GM18909 (cell line): ENCODE measurements at regions not wholly inside any gene's neighbourhood (a gene's known extent, or its start where the extent isn't known, plus 50 kb on each side); places are given as distances from the start of the nearest gene placed in this dataset.
"Not testable (repeated sequence)": the region's sequence is repeated elsewhere in the genome, so short reads cannot be mapped to it uniquely, and the experiment has no call there.

Experiments used
- ATAC-seq: cut with Tn5 transposase; IDR thresholded peaks from one replicate; pipeline ENCODE4 v1.9.1; 2021; ENCODE audit warnings: mild to moderate bottlenecking; ENCODE audit not compliant: unreplicated experiment, poor library complexity

- ATAC-seq = no peak
These were observed 151.3 kb downstream of the CYSLTR2 start for GRCh38 chr13:48804821-48805601.

- no peak for ATAC-seq
These were observed 152.8 kb downstream of the CYSLTR2 start for GRCh38 chr13:48806522-48806921.

- no peak for ATAC-seq
These were observed 155.0 kb downstream of the CYSLTR2 start for GRCh38 chr13:48808683-48809082.

- ATAC-seq = no peak
These were observed 156.3 kb downstream of the CYSLTR2 start for GRCh38 chr13:48810013-48810412.

- no peak for ATAC-seq
These were observed 159.8 kb downstream of the CYSLTR2 start for GRCh38 chr13:48813518-48813917.

- no peak for ATAC-seq
These were observed 159.0 kb upstream of the FNDC3A start for GRCh38 chr13:48816700-48817099.

- no peak for ATAC-seq
These were observed 158.4 kb upstream of the FNDC3A start for GRCh38 chr13:48817166-48817802.

- no peak for ATAC-seq
These were observed 157.0 kb upstream of the FNDC3A start for GRCh38 chr13:48818495-48819356.

GRCh38 chr13:48819376-48819775 lies 156.3 kb upstream of the FNDC3A start:
- ATAC-seq = no peak

GRCh38 chr13:48819899-48820298 lies 155.8 kb upstream of the FNDC3A start:
- no peak for ATAC-seq

GRCh38 chr13:48823526-48823925 lies 152.2 kb upstream of the FNDC3A start:
- not testable (repeated sequence) for ATAC-seq

- no peak for ATAC-seq
These were observed 149.7 kb upstream of the FNDC3A start for GRCh38 chr13:48826039-48826438.

- ATAC-seq = not testable (repeated sequence)
These were observed 148.7 kb upstream of the FNDC3A start for GRCh38 chr13:48826922-48827454.

- ATAC-seq = no peak
These were observed 148.0 kb upstream of the FNDC3A start for GRCh38 chr13:48827709-48828108.

GRCh38 chr13:48828962-48829411 lies 146.7 kb upstream of the FNDC3A start:
- ATAC-seq = peak; percentile 61

GRCh38 chr13:48829536-48829935 lies 146.2 kb upstream of the FNDC3A start:
- peak; percentile 38 for ATAC-seq

GRCh38 chr13:48831248-48831647 lies 144.5 kb upstream of the FNDC3A start:
- ATAC-seq = peak; percentile 77

GRCh38 chr13:48833412-48833811 lies 142.3 kb upstream of the FNDC3A start:
- ATAC-seq = no peak

- not testable (repeated sequence) for ATAC-seq
These were observed 140.4 kb upstream of the FNDC3A start for GRCh38 chr13:48835326-48835725.

- no peak for ATAC-seq
These were observed 137.3 kb upstream of the FNDC3A start for GRCh38 chr13:48838193-48838973.
